ENCODE measurements at regions not wholly inside any gene's neighbourhood (a gene's known extent, or its start where the extent isn't known, plus 50 kb on each side); places are given as distances from the start of the nearest gene placed in this dataset.

GRCh38 chr16:74218871-74219270 lies 77.7 kb upstream of the PSMD7 start:
- H3K4me2 ChIP-seq (ENCODE audit: low read length) = no peak overlapping the region
- no peaks in the 10 kb centered on the region for H3K36me3 ChIP-seq (ENCODE audit: control insufficient read depth, low read length)
- no peaks in the 10 kb centered on the region for H3K4me1 ChIP-seq (ENCODE audit: control insufficient read depth, low read length)
- H3K9me3 ChIP-seq (ENCODE audit: control insufficient read depth, insufficient read depth, low read length) = no peaks in the 10 kb centered on the region
- no peaks in the 10 kb centered on the region for H3F3A ChIP-seq (ENCODE audit: control insufficient read depth, insufficient read depth)
- H3K27ac ChIP-seq (ENCODE audit: low read depth, low read length) = no peak overlapping the region
- no peaks in the 10 kb centered on the region for H4K20me1 ChIP-seq (ENCODE audit: control insufficient read depth, insufficient read depth, low read depth, low read length)
- no peaks in the 10 kb centered on the region for H3K79me2 ChIP-seq (ENCODE audit: control insufficient read depth, low read length)
- TF ChIP-seq EZH2phosphoT487 (IDR thresholded peaks at IDR 0.05; ENCODE audit: borderline replicate concordance, low read length) (no peak), CTCF (IDR thresholded peaks at IDR 0.05; ENCODE audit: low read depth, low read length, poor library complexity, severe bottlenecking) (no peak)
- no peaks in the 10 kb centered on the region for H3K27me3 ChIP-seq (ENCODE audit: control insufficient read depth, low read length)
- no peaks in the 10 kb centered on the region for H3K9me2 ChIP-seq (replicated peaks; ENCODE audit: control insufficient read depth, low read length)
- H3K4me3 ChIP-seq (ENCODE audit: low read length) = no peak overlapping the region

GRCh38 chr16:74216319-74216718 lies 80.3 kb upstream of the PSMD7 start:
- no peaks in the 10 kb centered on the region for H3K27me3 ChIP-seq (ENCODE audit: control insufficient read depth, low read length)
- TF ChIP-seq CTCF (IDR thresholded peaks at IDR 0.05; ENCODE audit: low read depth, low read length, poor library complexity, severe bottlenecking) (no peak), EZH2phosphoT487 (IDR thresholded peaks at IDR 0.05; ENCODE audit: borderline replicate concordance, low read length) (no peak)
- no peaks in the 10 kb centered on the region for H3K36me3 ChIP-seq (ENCODE audit: control insufficient read depth, low read length)
- no peaks in the 10 kb centered on the region for H3K4me1 ChIP-seq (ENCODE audit: control insufficient read depth, low read length)
- no peaks in the 10 kb centered on the region for H4K20me1 ChIP-seq (ENCODE audit: control insufficient read depth, insufficient read depth, low read depth, low read length)
- H3K9me3 ChIP-seq (ENCODE audit: control insufficient read depth, insufficient read depth, low read length) = no peaks in the 10 kb centered on the region
- no peak overlapping the region for H3K27ac ChIP-seq (ENCODE audit: low read depth, low read length)
- no peaks in the 10 kb centered on the region for H3K9me2 ChIP-seq (replicated peaks; ENCODE audit: control insufficient read depth, low read length)
- H3K79me2 ChIP-seq (ENCODE audit: control insufficient read depth, low read length) = no peaks in the 10 kb centered on the region
- H3K4me3 ChIP-seq (ENCODE audit: low read length) = no peak overlapping the region
- H3F3A ChIP-seq (ENCODE audit: control insufficient read depth, insufficient read depth) = no peaks in the 10 kb centered on the region
- H3K4me2 ChIP-seq (ENCODE audit: low read length) = no peak overlapping the region

- Histone ChIP-seq H3K9me3 (ENCODE audit: control insufficient read depth, insufficient read depth, low read length) (no peaks in the 10 kb centered on the region), H3K36me3 (ENCODE audit: control insufficient read depth, low read length) (no peaks in the 10 kb centered on the region), H3K4me3 (ENCODE audit: low read length) (no peak overlapping the region), H4K20me1 (ENCODE audit: control insufficient read depth, insufficient read depth, low read depth, low read length) (no peaks in the 10 kb centered on the region), H3K27me3 (ENCODE audit: control insufficient read depth, low read length) (no peaks in the 10 kb centered on the region), H3K4me2 (ENCODE audit: low read length) (no peak overlapping the region), H3F3A (ENCODE audit: control insufficient read depth, insufficient read depth) (no peaks in the 10 kb centered on the region), H3K27ac (ENCODE audit: low read depth, low read length) (no peak overlapping the region), H3K4me1 (ENCODE audit: control insufficient read depth, low read length) (no peaks in the 10 kb centered on the region), H3K9me2 (replicated peaks; ENCODE audit: control insufficient read depth, low read length) (no peaks in the 10 kb centered on the region), H3K79me2 (ENCODE audit: control insufficient read depth, low read length) (no peaks in the 10 kb centered on the region)
- no peak for TF ChIP-seq CTCF (IDR thresholded peaks at IDR 0.05; ENCODE audit: low read depth, low read length, poor library complexity, severe bottlenecking)
- no peak for TF ChIP-seq EZH2phosphoT487 (IDR thresholded peaks at IDR 0.05; ENCODE audit: borderline replicate concordance, low read length)
These were observed 81.4 kb upstream of the PSMD7 start for GRCh38 chr16:74215249-74215648.

GRCh38 chr16:74213372-74213771 lies 83.2 kb upstream of the PSMD7 start:
- H4K20me1 ChIP-seq (ENCODE audit: control insufficient read depth, insufficient read depth, low read depth, low read length) = no peaks in the 10 kb centered on the region
- no peak overlapping the region for H3K4me2 ChIP-seq (ENCODE audit: low read length)
- no peak overlapping the region for H3K4me3 ChIP-seq (ENCODE audit: low read length)
- no peak overlapping the region for H3K27ac ChIP-seq (ENCODE audit: low read depth, low read length)
- H3K36me3 ChIP-seq (ENCODE audit: control insufficient read depth, low read length) = no peaks in the 10 kb centered on the region
- no peak for TF ChIP-seq EZH2phosphoT487 (IDR thresholded peaks at IDR 0.05; ENCODE audit: borderline replicate concordance, low read length)
- TF ChIP-seq CTCF (IDR thresholded peaks at IDR 0.05; ENCODE audit: low read depth, low read length, poor library complexity, severe bottlenecking) = no peak
- H3K27me3 ChIP-seq (ENCODE audit: control insufficient read depth, low read length) = no peaks in the 10 kb centered on the region
- no peaks in the 10 kb centered on the region for H3F3A ChIP-seq (ENCODE audit: control insufficient read depth, insufficient read depth)
- H3K9me3 ChIP-seq (ENCODE audit: control insufficient read depth, insufficient read depth, low read length) = no peaks in the 10 kb centered on the region
- no peaks in the 10 kb centered on the region for H3K79me2 ChIP-seq (ENCODE audit: control insufficient read depth, low read length)
- H3K9me2 ChIP-seq (replicated peaks; ENCODE audit: control insufficient read depth, low read length) = no peaks in the 10 kb centered on the region
- H3K4me1 ChIP-seq (ENCODE audit: control insufficient read depth, low read length) = no peaks in the 10 kb centered on the region

All from DOHH2 (cell line).